HepG2 (cell line): ENCODE measurements at regions not wholly inside any gene's neighbourhood (a gene's known extent, or its start where the extent isn't known, plus 50 kb on each side); places are given as distances from the start of the nearest gene placed in this dataset.

ENCODE experiments used
- ATAC-seq: fragments of 200-7000 bp; cut with Tn5 transposase; 3 replicates; pipeline ENCODE4 v1.9.1; 2020; ENCODE audit warnings: mild to moderate bottlenecking, moderate library complexity
- BruUV-seq: library from RNA; stranded (reverse); fragments of 400-500 nt; replicated peaks from 2 replicates; lab custom pipeline; 2021; lab: Mats Ljungman, UMichigan
- CTCF ChIA-PET: fragments of 300-600 bp; formaldehyde crosslinking; extraction: SDS; loops from one replicate; lab custom pipeline; 2021; ENCODE audit warnings: low total read pairs, inconsistent platforms, low intra/inter-chr PET ratio; lab: Yijun Ruan, JAX
- POLR2A ChIA-PET: fragments of 350-600 bp; sonication (Branson Sonifier 250); formaldehyde crosslinking; loops from one replicate; lab custom pipeline; 2020; ENCODE audit warnings: antibody characterized with exemption, inconsistent platforms; lab: Yijun Ruan, JAX
- DNase-seq: peaks from one replicate; pipeline ENCODE4 v3.0.0-alpha.2; 2015; ENCODE audit warnings: low spot score
- FAIRE-seq: peaks from 3 replicates; lab custom pipeline; 2011; peaks lifted over from hg19 to GRCh38; lab: Jason Lieb, UNC
- H2AFZ ChIP-seq: one replicate; pipeline ENCODE4 v1.6.1; 2011; ENCODE audit warnings: low read length, inconsistent platforms
- H3K27ac ChIP-seq: fragments of 300-600 bp; 3 replicates; pipeline ENCODE4 v1.8.0; 2011; ENCODE audit warnings: mixed run types, mild to moderate bottlenecking, mixed read lengths, low read length, inconsistent platforms; ENCODE audit not compliant: insufficient read depth; ENCODE audit errors: extremely low read length
- H3K27me3 ChIP-seq, 2 experiments: fragments of 200-600 bp in 1 of 2; 2 replicates in 1 of 2; 3 replicates in 1 of 2; pipeline versions ENCODE4 v1.6.0 to v1.8.0; 2011; ENCODE audit warnings: low read length in 2 of 2, mild to moderate bottlenecking in 2 of 2, moderate library complexity in 2 of 2, inconsistent platforms in 1 of 2; ENCODE audit not compliant: insufficient read depth in 2 of 2, control insufficient read depth in 1 of 2
- H3K36me3 ChIP-seq, 2 experiments: fragments of 200-600 bp in 1 of 2; replicated peaks in 1 of 2; 2 replicates in 1 of 2; 3 replicates in 1 of 2; pipeline versions ENCODE4 v1.5.1 to v1.8.0; 2011; ENCODE audit warnings: low read length in 2 of 2, inconsistent platforms in 1 of 2; ENCODE audit not compliant: insufficient read depth in 2 of 2, control insufficient read depth in 1 of 2
- H3K4me1 ChIP-seq: 2 replicates; pipeline ENCODE4 v1.5.1; 2012; ENCODE audit warnings: low read length, inconsistent platforms; ENCODE audit not compliant: insufficient read depth
- H3K4me2 ChIP-seq: 2 replicates; pipeline ENCODE4 v1.6.0; 2011; ENCODE audit warnings: low read depth, low read length, inconsistent platforms
- H3K4me3 ChIP-seq, 3 experiments: fragments of 200-600 bp in 1 of 3; sonication (generic), shearing (Covaris generic) in 1 of 3; replicated peaks in 1 of 3; 2 replicates each; pipeline ENCODE4 v1.5.1; 2011 to 2016; ENCODE audit warnings: low read length in 3 of 3, inconsistent platforms in 2 of 3, low read depth in 2 of 3, mild to moderate bottlenecking in 2 of 3, control low read depth in 1 of 3, mixed read lengths in 1 of 3; ENCODE audit not compliant: insufficient read depth in 1 of 3
- H3K79me2 ChIP-seq: one replicate; pipeline ENCODE4 v1.6.1; 2011; ENCODE audit warnings: low read length, inconsistent platforms; ENCODE audit not compliant: insufficient read depth
- H3K9ac ChIP-seq: 2 replicates; pipeline ENCODE4 v1.6.0; 2011; ENCODE audit warnings: mild to moderate bottlenecking, low read depth, low read length, inconsistent platforms; ENCODE audit not compliant: insufficient read depth
- H3K9me3 ChIP-seq: 2 replicates; pipeline ENCODE4 v1.5.1; 2012; ENCODE audit warnings: mild to moderate bottlenecking, low read length
- H4K20me1 ChIP-seq: 2 replicates; pipeline ENCODE4 v1.6.0; 2011; ENCODE audit warnings: inconsistent platforms, mild to moderate bottlenecking, low read length, moderate library complexity; ENCODE audit not compliant: insufficient read depth
- MEIS1 ChIP-seq: sonication (generic); formaldehyde crosslinking; IDR thresholded peaks from 2 replicates; pipeline ENCODE4 v1.9.0; 2021; ENCODE audit warnings: mild to moderate bottlenecking, missing genetic modification reagents, moderate library complexity, borderline replicate concordance
- MTA3 ChIP-seq: sonication (generic); formaldehyde crosslinking; IDR thresholded peaks from 2 replicates; pipeline ENCODE4 v1.4.0; 2020; ENCODE audit warnings: missing genetic modification reagents
- MXD4 ChIP-seq: IDR thresholded peaks from 2 replicates; pipeline ENCODE4 v1.6.1; 2016; ENCODE audit warnings: mild to moderate bottlenecking, missing biosample characterization, missing genetic modification reagents
- MYC ChIP-seq: sonication (generic); formaldehyde crosslinking; IDR thresholded peaks from 2 replicates; pipeline ENCODE4 v1.9.0; 2021; ENCODE audit warnings: missing genetic modification reagents, borderline replicate concordance
- PHF5A ChIP-seq: IDR thresholded peaks from one replicate; pipeline ENCODE4 v1.6.1; 2018; ENCODE audit warnings: low read depth, missing genetic modification reagents; ENCODE audit not compliant: unreplicated experiment
- RBM39 ChIP-seq: fragments of 200-400 bp; formaldehyde crosslinking; IDR thresholded peaks from one replicate; pipeline ENCODE4 v1.6.1; 2018; ENCODE audit warnings: antibody characterized with exemption, mild to moderate bottlenecking, low read depth, low read length; ENCODE audit not compliant: poor library complexity, severe bottlenecking
- RFXAP ChIP-seq: sonication (generic); formaldehyde crosslinking; IDR thresholded peaks from 2 replicates; pipeline ENCODE4 v1.4.0; 2020; ENCODE audit warnings: missing genetic modification reagents, borderline replicate concordance
- TBP ChIP-seq: sonication (generic); formaldehyde crosslinking; IDR thresholded peaks from 2 replicates; pipeline ENCODE4 v1.5.0; 2020; ENCODE audit warnings: missing genetic modification reagents
- TGIF2 ChIP-seq: IDR thresholded peaks from 2 replicates; pipeline ENCODE4 v1.6.1; 2016; ENCODE audit warnings: control low read depth, missing compliant biosample characterization
- ZBTB42 ChIP-seq: sonication (generic); formaldehyde crosslinking; IDR thresholded peaks from 2 replicates; pipeline ENCODE4 v1.5.0; 2020; ENCODE audit warnings: mild to moderate bottlenecking, missing genetic modification reagents
- ZFP62 ChIP-seq: sonication (generic); formaldehyde crosslinking; IDR thresholded peaks from 2 replicates; pipeline ENCODE4 v1.4.0; 2020; ENCODE audit warnings: missing genetic modification reagents
- ZNF205 ChIP-seq: IDR thresholded peaks from 2 replicates; pipeline ENCODE4 v1.6.1; 2018; ENCODE audit warnings: missing biosample characterization, missing genetic modification reagents
- ZNF572 ChIP-seq: sonication (generic); formaldehyde crosslinking; IDR thresholded peaks from 2 replicates; pipeline ENCODE4 v1.5.1; 2020; ENCODE audit warnings: mild to moderate bottlenecking, missing genetic modification reagents
- ZNF580 ChIP-seq: IDR thresholded peaks from 2 replicates; pipeline ENCODE4 v1.6.1; 2016; ENCODE audit warnings: low read depth, borderline replicate concordance
- ZNF616 ChIP-seq: sonication (generic); formaldehyde crosslinking; IDR thresholded peaks from 2 replicates; pipeline ENCODE4 v1.5.0; 2020; ENCODE audit warnings: low read depth, mild to moderate bottlenecking, missing genetic modification reagents
- ZNF670 ChIP-seq: sonication (generic); formaldehyde crosslinking; IDR thresholded peaks from 2 replicates; pipeline ENCODE4 v1.8.0; 2022; ENCODE audit warnings: mild to moderate bottlenecking, missing genetic modification reagents, borderline replicate concordance
- WGBS: methylation state at CpG from one replicate; pipeline ENCODE4 v1.1.6; 2017; ENCODE audit warnings: low lambda C conversion rate; 5-methylcytosine and 5-hydroxymethylcytosine counted together
- in situ Hi-C: cut with HindIII; loops from 2 replicates; pipeline ENCODE4 v1.10.0; 2017; ENCODE audit warnings: low pct_unique_long_range_greater_than_20kb; ENCODE audit not compliant: extremely low pct_ligation_motif_present
- intact Hi-C: fragments of 100-400 bp; cut with micrococcal nuclease; formaldehyde crosslinking; loops from one replicate; pipeline ENCODE4 v1.10.0; 2022; ENCODE audit not compliant: unreplicated experiment
- TF ChIP-seq, protein P1 (sequence below): sonication (generic); formaldehyde crosslinking; IDR thresholded peaks from 2 replicates; pipeline ENCODE4 v1.5.1; 2020; ENCODE audit warnings: missing genetic modification reagents, mild to moderate bottlenecking, borderline replicate concordance
- TF ChIP-seq, protein P2 (sequence below): IDR thresholded peaks from 2 replicates; pipeline ENCODE4 v1.6.1; 2016; ENCODE audit warnings: missing compliant biosample characterization, missing genetic modification reagents, borderline replicate concordance

DNA sequence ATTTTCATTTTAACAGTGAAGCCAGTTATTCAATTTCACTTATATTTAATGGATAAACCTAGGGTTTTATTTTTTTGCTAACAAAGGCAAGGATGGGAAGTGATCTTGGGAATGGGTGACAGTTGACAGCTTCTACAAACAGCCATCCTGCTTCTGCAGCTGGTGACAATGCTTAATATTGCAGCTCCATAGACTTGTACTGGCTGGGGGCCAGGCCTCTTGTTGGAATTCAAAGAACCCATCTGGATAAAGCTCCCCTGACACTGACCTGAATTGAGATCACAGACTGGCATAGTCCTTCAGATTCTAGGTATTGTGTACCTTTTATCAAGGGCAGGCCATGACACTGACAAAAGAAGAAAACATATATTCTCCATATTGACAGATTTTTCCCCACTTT, 664.6 kb upstream of the FOXG1 start:
- Histone ChIP-seq H3K27me3 (no peaks in the 10 kb centered on the region), H3K9me3 (peaks cover 89% of the 10 kb centered on the region), H3K4me3 (no peak overlapping the region), H3K79me2 (no peaks in the 10 kb centered on the region), H3K4me1 (no peaks in the 10 kb centered on the region), H4K20me1 (no peaks in the 10 kb centered on the region), H3K36me3 (no peaks in the 10 kb centered on the region), H3K4me2 (no peak overlapping the region), H2AFZ (no peak overlapping the region), H3K27ac (no peak overlapping the region), H3K9ac (no peak overlapping the region)
- ChIA-PET CTCF (no interaction called here), POLR2A (no interaction called here)
- no peak for ATAC-seq
- intact Hi-C loops: no loop called here
- FAIRE-seq: no peak
- TF ChIP-seq ZNF580 (CRISPR knock-in tag) (no peak), ZNF205 (no peak), ZNF670 (CRISPR knock-in tag) (no peak), TBP (no peak), ZNF616 (no peak)
- TF ChIP-seq, protein P1, sequence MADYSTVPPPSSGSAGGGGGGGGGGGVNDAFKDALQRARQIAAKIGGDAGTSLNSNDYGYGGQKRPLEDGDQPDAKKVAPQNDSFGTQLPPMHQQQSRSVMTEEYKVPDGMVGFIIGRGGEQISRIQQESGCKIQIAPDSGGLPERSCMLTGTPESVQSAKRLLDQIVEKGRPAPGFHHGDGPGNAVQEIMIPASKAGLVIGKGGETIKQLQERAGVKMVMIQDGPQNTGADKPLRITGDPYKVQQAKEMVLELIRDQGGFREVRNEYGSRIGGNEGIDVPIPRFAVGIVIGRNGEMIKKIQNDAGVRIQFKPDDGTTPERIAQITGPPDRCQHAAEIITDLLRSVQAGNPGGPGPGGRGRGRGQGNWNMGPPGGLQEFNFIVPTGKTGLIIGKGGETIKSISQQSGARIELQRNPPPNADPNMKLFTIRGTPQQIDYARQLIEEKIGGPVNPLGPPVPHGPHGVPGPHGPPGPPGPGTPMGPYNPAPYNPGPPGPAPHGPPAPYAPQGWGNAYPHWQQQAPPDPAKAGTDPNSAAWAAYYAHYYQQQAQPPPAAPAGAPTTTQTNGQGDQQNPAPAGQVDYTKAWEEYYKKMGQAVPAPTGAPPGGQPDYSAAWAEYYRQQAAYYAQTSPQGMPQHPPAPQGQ (CRISPR knock-in tag): no peak
- no TSS peak for BruUV-seq
- in situ Hi-C loops: no loop called here
- no peak for DNase-seq

- intact Hi-C loops (no loop called here), in situ Hi-C loops (no loop called here)
- Histone ChIP-seq H3K4me2 (no peak overlapping the region), H3K9ac (no peak overlapping the region), H3K27me3 (no peaks in the 10 kb centered on the region), H2AFZ (no peak overlapping the region), H3K4me3 (no peak overlapping the region), H4K20me1 (no peaks in the 10 kb centered on the region), H3K36me3 (no peaks in the 10 kb centered on the region), H3K79me2 (no peaks in the 10 kb centered on the region), H3K4me1 (no peaks in the 10 kb centered on the region), H3K9me3 (peaks cover 90% of the 10 kb centered on the region), H3K27ac (no peak overlapping the region)
- ChIA-PET POLR2A (no interaction called here), CTCF (no interaction called here)
- DNase-seq (no peak), ATAC-seq (no peak), FAIRE-seq (no peak)
- BruUV-seq: no TSS peak
- WGBS: 4% methylated on average over 3 of the region's 3 CpGs
- TF ChIP-seq RFXAP (CRISPR knock-in tag) (no peak), ZNF572 (CRISPR knock-in tag) (no peak), MTA3 (CRISPR knock-in tag) (no peak), TGIF2 (CRISPR knock-in tag) (no peak), ZFP62 (CRISPR knock-in tag) (no peak), MXD4 (CRISPR knock-in tag) (no peak), ZBTB42 (CRISPR knock-in tag) (no peak), PHF5A (no peak), RBM39 (no peak), MEIS1 (CRISPR knock-in tag) (no peak), MYC (CRISPR knock-in tag) (no peak)
- TF ChIP-seq, protein P2, sequence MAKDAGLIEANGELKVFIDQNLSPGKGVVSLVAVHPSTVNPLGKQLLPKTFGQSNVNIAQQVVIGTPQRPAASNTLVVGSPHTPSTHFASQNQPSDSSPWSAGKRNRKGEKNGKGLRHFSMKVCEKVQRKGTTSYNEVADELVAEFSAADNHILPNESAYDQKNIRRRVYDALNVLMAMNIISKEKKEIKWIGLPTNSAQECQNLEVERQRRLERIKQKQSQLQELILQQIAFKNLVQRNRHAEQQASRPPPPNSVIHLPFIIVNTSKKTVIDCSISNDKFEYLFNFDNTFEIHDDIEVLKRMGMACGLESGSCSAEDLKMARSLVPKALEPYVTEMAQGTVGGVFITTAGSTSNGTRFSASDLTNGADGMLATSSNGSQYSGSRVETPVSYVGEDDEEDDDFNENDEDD (CRISPR knock-in tag): no peak
Measured at GRCh38 chr14:28102814-28103213, 663.8 kb upstream of the FOXG1 start.
